H1 (cell line): ENCODE measurements at regions not wholly inside any gene's neighbourhood (a gene's known extent, or its start where the extent isn't known, plus 50 kb on each side); places are given as distances from the start of the nearest gene placed in this dataset.

Experiments used
- ATF3 ChIP-seq: IDR thresholded peaks from 2 replicates; pipeline ENCODE4 v1.6.1; 2011; ENCODE audit warnings: low read depth, mild to moderate bottlenecking, low read length; ENCODE audit not compliant: insufficient read depth
- CHD1 ChIP-seq: IDR thresholded peaks from 2 replicates; pipeline ENCODE4 v1.6.1; 2012; ENCODE audit warnings: low read depth, low read length, improper control_type of control experiment
- EZH2 ChIP-seq: fragments of 200-600 bp; sonication (generic); IDR thresholded peaks from 2 replicates; pipeline ENCODE4 v1.7.1; 2012; ENCODE audit warnings: low read depth, mild to moderate bottlenecking, moderate library complexity, low read length, inconsistent platforms; ENCODE audit not compliant: severe bottlenecking
- HDAC6 ChIP-seq: IDR thresholded peaks from one replicate; pipeline ENCODE4 v1.7.1; 2012; ENCODE audit warnings: low read depth, mild to moderate bottlenecking, inconsistent platforms, low read length, moderate library complexity
- RAD21 ChIP-seq, 2 experiments: IDR thresholded peaks in 1 of 2; conservative IDR thresholded peaks in 1 of 2; 2 replicates each; pipeline ENCODE4 v1.6.1; 2011; ENCODE audit warnings: low read depth in 2 of 2, low read length in 2 of 2, improper control_type of control experiment in 1 of 2, inconsistent platforms in 1 of 2, mild to moderate bottlenecking in 1 of 2, moderate library complexity in 1 of 2
- SAP30 ChIP-seq: fragments of 300-600 bp; sonication (generic); IDR thresholded peaks from 2 replicates; pipeline ENCODE4 v1.7.1; 2012; ENCODE audit warnings: low read length, moderate library complexity, mild to moderate bottlenecking, inconsistent platforms; ENCODE audit not compliant: insufficient read depth, insufficient replicate concordance
- SP1 ChIP-seq: IDR thresholded peaks from 2 replicates; pipeline ENCODE4 v1.6.1; 2011; ENCODE audit warnings: low read depth, low read length

- TF ChIP-seq RAD21 (IDR thresholded peaks at IDR 0.05 in 1 of 2, conservative IDR thresholded peaks at IDR 0.05 in 1 of 2; ENCODE audit: low read depth in 2 of 2, low read length in 2 of 2) (no peak), EZH2 (no peak), HDAC6 (no peak), SP1 (no peak), SAP30 (no peak), ATF3 (no peak), CHD1 (no peak)
Measured at GRCh38 chr10:131784363-131785120, 116.3 kb upstream of the PPP2R2D start (continued).
